HEK293T (cell line): ENCODE measurements at regions not wholly inside any gene's neighbourhood (a gene's known extent, or its start where the extent isn't known, plus 50 kb on each side); places are given as distances from the start of the nearest gene placed in this dataset.

Experiments
- BHLHE40 ChIP-seq: fragments of 450-650 bp; IDR thresholded peaks from 2 replicates; pipeline ENCODE4 v1.6.1; 2016; ENCODE audit warnings: mild to moderate bottlenecking, moderate library complexity, borderline replicate concordance
- ELF4 ChIP-seq: fragments of 450-650 bp; IDR thresholded peaks from 2 replicates; pipeline ENCODE4 v1.6.1; 2017; ENCODE audit warnings: antibody characterized with exemption
- FOXA1 ChIP-seq: fragments of 450-650 bp; IDR thresholded peaks from 2 replicates; pipeline ENCODE4 v1.6.1; 2016; ENCODE audit warnings: mild to moderate bottlenecking
- FOXK2 ChIP-seq: fragments of 450-650 bp; IDR thresholded peaks from 2 replicates; pipeline ENCODE4 v1.6.1; 2016; ENCODE audit warnings: mild to moderate bottlenecking
- FOXM1 ChIP-seq: fragments of 450-650 bp; IDR thresholded peaks from 2 replicates; pipeline ENCODE4 v1.6.1; 2017; ENCODE audit warnings: mild to moderate bottlenecking, borderline replicate concordance
- LEF1 ChIP-seq: fragments of 450-650 bp; IDR thresholded peaks from 2 replicates; pipeline ENCODE4 v1.6.1; 2017; ENCODE audit warnings: mild to moderate bottlenecking, borderline replicate concordance
- NFRKB ChIP-seq: fragments of 450-650 bp; IDR thresholded peaks from 2 replicates; pipeline ENCODE4 v1.6.1; 2016; ENCODE audit warnings: mild to moderate bottlenecking, moderate library complexity
- SP1 ChIP-seq: fragments of 450-650 bp; IDR thresholded peaks from 2 replicates; pipeline ENCODE4 v1.6.1; 2017
- SUZ12 ChIP-seq: fragments of 450-650 bp; IDR thresholded peaks from 2 replicates; pipeline ENCODE4 v1.6.1; 2016; ENCODE audit warnings: mild to moderate bottlenecking
- TARDBP ChIP-seq: fragments of 450-650 bp; IDR thresholded peaks from 2 replicates; pipeline ENCODE4 v1.6.1; 2016
- ZNF384 ChIP-seq: fragments of 450-650 bp; IDR thresholded peaks from 2 replicates; pipeline ENCODE4 v1.6.1; 2016
- TF ChIP-seq, protein P1 (sequence below): fragments of 450-650 bp; IDR thresholded peaks from 2 replicates; pipeline ENCODE4 v1.6.1; 2016

DNA sequence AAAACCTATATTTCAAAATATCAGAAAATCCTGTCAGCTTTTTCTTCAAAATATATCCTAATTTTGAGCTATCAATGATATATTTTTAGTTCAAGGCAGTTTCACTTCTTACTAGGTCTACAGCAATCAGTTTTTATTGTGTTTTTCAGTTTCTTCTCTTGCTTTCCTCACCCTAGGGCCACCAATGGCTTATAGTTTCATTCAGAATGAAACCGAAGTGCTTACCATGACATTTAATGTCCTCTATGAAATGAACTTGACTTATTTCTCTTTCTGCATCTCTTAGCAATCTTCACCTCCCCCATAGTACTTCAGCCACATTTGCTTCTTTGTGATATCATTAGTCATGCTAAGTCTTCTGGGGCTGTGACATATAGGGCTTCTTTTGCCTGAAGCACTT lies 100.3 kb downstream of the ARL5B start:
- no peak for TF ChIP-seq FOXK2
- no peak for TF ChIP-seq BHLHE40
- TF ChIP-seq ELF4: no peak
- no peak for TF ChIP-seq LEF1
- TF ChIP-seq, protein P1, sequence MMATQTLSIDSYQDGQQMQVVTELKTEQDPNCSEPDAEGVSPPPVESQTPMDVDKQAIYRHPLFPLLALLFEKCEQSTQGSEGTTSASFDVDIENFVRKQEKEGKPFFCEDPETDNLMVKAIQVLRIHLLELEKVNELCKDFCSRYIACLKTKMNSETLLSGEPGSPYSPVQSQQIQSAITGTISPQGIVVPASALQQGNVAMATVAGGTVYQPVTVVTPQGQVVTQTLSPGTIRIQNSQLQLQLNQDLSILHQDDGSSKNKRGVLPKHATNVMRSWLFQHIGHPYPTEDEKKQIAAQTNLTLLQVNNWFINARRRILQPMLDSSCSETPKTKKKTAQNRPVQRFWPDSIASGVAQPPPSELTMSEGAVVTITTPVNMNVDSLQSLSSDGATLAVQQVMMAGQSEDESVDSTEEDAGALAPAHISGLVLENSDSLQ: no peak
- no peak for TF ChIP-seq FOXA1
- no peak for TF ChIP-seq ZNF384
- TF ChIP-seq SP1: no peak
- TF ChIP-seq NFRKB: no peak
- TF ChIP-seq SUZ12: no peak
- TF ChIP-seq FOXM1: no peak
- TF ChIP-seq TARDBP: no peak
